HUES64 (cell line): ENCODE measurements at regions not wholly inside any gene's neighbourhood (a gene's known extent, or its start where the extent isn't known, plus 50 kb on each side); places are given as distances from the start of the nearest gene placed in this dataset.

Source experiments
- H3K27ac ChIP-seq: 2 replicates; pipeline ENCODE4 v1.7.0; 2013; ENCODE audit warnings: low read depth, low read length, inconsistent platforms
- H3K27me3 ChIP-seq: 2 replicates; pipeline ENCODE4 v1.6.1; 2013; ENCODE audit warnings: mild to moderate bottlenecking, low read length; ENCODE audit not compliant: insufficient read depth
- H3K36me3 ChIP-seq: 2 replicates; pipeline ENCODE4 v1.6.1; 2013; ENCODE audit warnings: mild to moderate bottlenecking, low read length; ENCODE audit not compliant: insufficient read depth
- H3K4me1 ChIP-seq: 2 replicates; pipeline ENCODE4 v1.6.1; 2013; ENCODE audit warnings: mild to moderate bottlenecking, low read length, moderate library complexity; ENCODE audit not compliant: insufficient read depth
- H3K4me3 ChIP-seq: 2 replicates; pipeline ENCODE4 v1.5.1; 2013; ENCODE audit warnings: mild to moderate bottlenecking, low read length, moderate library complexity
- H3K9ac ChIP-seq: 2 replicates; pipeline ENCODE4 v1.6.1; 2013; ENCODE audit warnings: mild to moderate bottlenecking, low read depth, low read length
- H3K9me3 ChIP-seq: 2 replicates; pipeline ENCODE4 v1.6.1; 2013; ENCODE audit warnings: low read depth, low read length; ENCODE audit not compliant: insufficient read depth
- WGBS: fragments of 150-250, 120-280 bp; methylation state at CpG from one replicate; pipeline ENCODE4 v1.1.7; 2013; ENCODE audit warnings: missing lambda C conversion rate; 5-methylcytosine and 5-hydroxymethylcytosine counted together

GRCh38 chr11:91761406-91762025 lies 463.1 kb upstream of the FAT3 start:
- Histone ChIP-seq H3K27ac (no peak overlapping the region; the same call in 1 of the 2 replicates), H3K36me3 (no peaks in the 10 kb centered on the region), H3K9me3 (no peaks in the 10 kb centered on the region), H3K27me3 (no peaks in the 10 kb centered on the region), H3K9ac (no peak overlapping the region), H3K4me3 (no peak overlapping the region), H3K4me1 (peaks cover 9% of the 10 kb centered on the region; the same call in 1 of the 2 replicates)
- 68% methylated on average over 3 of the region's 3 CpGs for WGBS

GRCh38 chr11:91756829-91757480 lies 467.7 kb upstream of the FAT3 start:
- no peak overlapping the region for H3K4me3 ChIP-seq
- no peaks in the 10 kb centered on the region for H3K36me3 ChIP-seq
- H3K27me3 ChIP-seq, result no peaks in the 10 kb centered on the region
- no peak overlapping the region for H3K27ac ChIP-seq
- WGBS, result no CpG with 5 or more reads among the region's 1 CpG
- H3K9me3 ChIP-seq, result no peaks in the 10 kb centered on the region
- no peak overlapping the region for H3K9ac ChIP-seq
- peaks cover 6% of the 10 kb centered on the region; the same call in 1 of the 2 replicates for H3K4me1 ChIP-seq

- no peaks in the 10 kb centered on the region for H3K36me3 ChIP-seq
- H3K9ac ChIP-seq, result no peak overlapping the region
- H3K27ac ChIP-seq, result no peak overlapping the region
- H3K9me3 ChIP-seq, result no peaks in the 10 kb centered on the region
- H3K4me3 ChIP-seq, result no peak overlapping the region
- 89% methylated on average over 2 of the region's 2 CpGs for WGBS
- H3K27me3 ChIP-seq, result no peaks in the 10 kb centered on the region
- no peaks in the 10 kb centered on the region for H3K4me1 ChIP-seq
Measured at GRCh38 chr11:91755951-91756707, 468.5 kb upstream of the FAT3 start.

- Histone ChIP-seq H3K9ac (no peak overlapping the region), H3K27ac (no peak overlapping the region), H3K4me3 (no peak overlapping the region), H3K27me3 (no peaks in the 10 kb centered on the region), H3K36me3 (no peaks in the 10 kb centered on the region), H3K9me3 (no peaks in the 10 kb centered on the region), H3K4me1 (no peaks in the 10 kb centered on the region)
Measured at GRCh38 chr11:91755526-91755925, 469.1 kb upstream of the FAT3 start.

DNA sequence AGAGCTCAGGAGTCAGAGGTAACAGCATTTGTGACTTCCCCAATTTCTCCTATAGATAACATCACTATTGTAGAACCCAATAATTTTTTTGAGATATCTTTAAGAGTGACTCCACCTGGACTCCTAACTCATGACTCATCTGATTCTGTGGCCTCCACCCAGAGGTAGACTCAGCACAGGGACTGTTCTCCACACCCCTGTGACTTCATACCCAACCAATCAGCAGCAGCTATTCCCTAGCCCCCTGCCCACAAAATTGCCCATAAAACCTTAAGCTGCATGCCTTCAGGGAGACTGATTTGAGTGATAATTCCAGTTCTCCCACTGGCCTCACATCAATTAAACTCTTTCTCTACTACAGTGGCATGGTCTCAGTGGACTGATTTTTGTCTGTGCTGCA lies 475.4 kb upstream of the FAT3 start:
- Histone ChIP-seq H3K4me1 (no peaks in the 10 kb centered on the region), H3K27ac (no peak overlapping the region), H3K36me3 (no peaks in the 10 kb centered on the region), H3K9ac (no peak overlapping the region), H3K27me3 (no peaks in the 10 kb centered on the region), H3K9me3 (no peaks in the 10 kb centered on the region), H3K4me3 (no peak overlapping the region)

DNA sequence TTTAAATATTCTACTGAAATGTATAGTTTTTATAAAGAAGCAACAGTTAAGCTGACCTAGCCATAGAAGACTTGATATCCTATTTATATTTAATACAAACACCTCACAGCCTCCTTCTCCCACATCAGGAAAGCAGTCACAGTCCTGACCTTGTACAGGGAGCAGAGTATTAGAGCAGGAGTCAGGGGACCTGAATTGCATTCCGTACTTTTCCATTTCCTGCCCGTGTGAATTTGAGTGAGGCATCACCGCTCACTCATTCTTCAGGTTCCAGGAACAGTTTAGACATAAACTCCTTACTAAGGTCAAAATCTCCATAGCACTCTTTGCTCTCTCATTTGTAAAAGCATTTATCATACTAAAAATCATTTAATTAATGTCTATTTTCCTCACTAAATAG lies 482.5 kb upstream of the FAT3 start:
- Histone ChIP-seq H3K9ac (no peak overlapping the region), H3K9me3 (no peaks in the 10 kb centered on the region), H3K36me3 (no peaks in the 10 kb centered on the region), H3K27me3 (no peaks in the 10 kb centered on the region), H3K27ac (no peak overlapping the region), H3K4me1 (no peaks in the 10 kb centered on the region; the same call in 1 of the 2 replicates), H3K4me3 (no peak overlapping the region)
- 91% methylated on average over 3 of the region's 3 CpGs for WGBS

DNA sequence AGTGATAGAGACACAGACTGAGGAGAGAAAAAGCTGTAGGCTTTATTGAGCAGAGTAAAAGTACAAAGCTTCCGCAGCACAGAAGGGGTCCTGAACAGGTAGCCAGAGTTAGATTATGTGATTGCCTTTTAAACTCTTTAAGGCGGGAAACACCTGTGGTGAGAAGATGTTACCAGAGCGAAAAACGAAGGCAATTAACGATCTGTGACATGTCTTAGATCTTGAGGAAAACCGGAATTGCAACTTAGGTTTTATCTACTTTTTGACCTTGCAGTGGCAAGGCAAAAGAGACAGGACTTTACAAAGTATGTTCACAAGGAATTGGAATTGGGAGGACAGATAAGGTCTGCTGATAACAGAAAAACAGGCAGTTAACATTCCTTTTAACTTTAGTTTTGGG lies 493.6 kb upstream of the FAT3 start:
- H3K27me3 ChIP-seq, result no peaks in the 10 kb centered on the region
- H3K27ac ChIP-seq, result no peak overlapping the region
- 82% methylated on average over 6 of the region's 6 CpGs for WGBS
- peaks cover 14% of the 10 kb centered on the region for H3K4me1 ChIP-seq
- H3K36me3 ChIP-seq, result no peaks in the 10 kb centered on the region
- H3K9me3 ChIP-seq, result peaks cover 3% of the 10 kb centered on the region; the same call in 1 of the 2 replicates
- H3K4me3 ChIP-seq, result no peak overlapping the region
- H3K9ac ChIP-seq, result no peak overlapping the region

DNA sequence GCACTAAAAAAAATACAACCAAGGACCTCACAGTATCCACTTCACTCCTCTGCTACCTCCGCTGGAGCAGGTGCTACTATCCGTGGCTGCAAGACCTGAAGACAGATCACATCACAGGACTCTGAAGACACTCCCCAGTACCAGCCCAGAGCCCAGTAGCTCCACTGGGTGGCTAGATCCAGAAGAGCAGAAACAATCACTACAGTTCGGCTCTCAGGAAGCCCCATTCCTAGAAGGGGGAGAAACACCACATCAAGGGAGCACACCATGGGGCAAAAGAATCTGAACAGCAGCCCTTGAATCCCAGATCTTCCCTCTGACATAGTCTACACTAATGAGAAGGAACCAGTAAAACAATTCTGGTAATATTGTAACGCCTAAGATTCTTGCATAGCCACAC lies 494.0 kb upstream of the FAT3 start:
- Histone ChIP-seq H3K27ac (no peak overlapping the region; the same call in 1 of the 2 replicates), H3K4me3 (no peak overlapping the region), H3K4me1 (peaks cover 14% of the 10 kb centered on the region), H3K27me3 (no peaks in the 10 kb centered on the region), H3K9ac (no peak overlapping the region), H3K9me3 (peaks cover 3% of the 10 kb centered on the region; the same call in 1 of the 2 replicates), H3K36me3 (no peaks in the 10 kb centered on the region)
- 93% methylated on average over 4 of the region's 4 CpGs for WGBS

- Histone ChIP-seq H3K4me3 (no peak overlapping the region), H3K27ac (no peak overlapping the region; the same call in 1 of the 2 replicates), H3K9ac (no peak overlapping the region), H3K9me3 (no peaks in the 10 kb centered on the region), H3K4me1 (peaks cover 14% of the 10 kb centered on the region), H3K27me3 (no peaks in the 10 kb centered on the region), H3K36me3 (no peaks in the 10 kb centered on the region)
Measured at GRCh38 chr11:91730057-91730456, 494.6 kb upstream of the FAT3 start.

DNA sequence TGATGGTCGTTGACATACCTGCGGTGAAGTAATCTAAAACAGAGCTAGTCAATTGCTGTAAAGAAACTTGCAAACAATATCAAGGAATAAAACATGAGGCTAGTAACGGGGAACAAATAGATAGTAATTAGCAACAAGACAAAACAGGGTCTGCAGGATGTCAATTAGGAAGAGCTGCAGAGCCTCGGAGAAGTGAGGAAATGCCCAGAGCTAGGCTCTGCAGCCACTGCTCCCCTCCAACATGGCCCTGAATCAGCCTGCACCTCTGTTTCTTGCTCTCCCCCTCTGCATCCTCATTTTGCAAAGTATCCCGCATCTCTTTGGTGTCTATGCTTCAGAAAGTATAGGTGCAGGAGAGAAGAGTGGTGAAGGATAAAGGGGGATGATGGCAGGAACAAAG lies 507.4 kb upstream of the FAT3 start:
- Histone ChIP-seq H3K9ac (no peak overlapping the region), H3K4me1 (peaks cover 21% of the 10 kb centered on the region), H3K27me3 (no peaks in the 10 kb centered on the region), H3K36me3 (no peaks in the 10 kb centered on the region), H3K27ac (no peak overlapping the region; the same call in 1 of the 2 replicates), H3K9me3 (0 out of 2 replicates have a peak, but pooled peaks cover 4% of the 10 kb centered on the region), H3K4me3 (no peak overlapping the region)
- 45% methylated on average over 3 of the region's 5 CpGs for WGBS

- Histone ChIP-seq H3K27ac (no peak overlapping the region), H3K9me3 (no peaks in the 10 kb centered on the region)
- WGBS, result 88% methylated on average over 2 of the region's 2 CpGs
Measured at GRCh38 chr11:91707652-91708482, 516.8 kb upstream of the FAT3 start.

More at GRCh38 chr11:91707652-91708482, 516.8 kb upstream of the FAT3 start:
- no peaks in the 10 kb centered on the region for H3K36me3 ChIP-seq
- no peaks in the 10 kb centered on the region for H3K4me1 ChIP-seq
- H3K9ac ChIP-seq, result no peak overlapping the region
- no peaks in the 10 kb centered on the region for H3K27me3 ChIP-seq
- H3K4me3 ChIP-seq, result no peak overlapping the region
